Body of pancreas (tissue), 4 donors: ENCODE measurements at regions not wholly inside any gene's neighbourhood (a gene's known extent, or its start where the extent isn't known, plus 50 kb on each side); places are given as distances from the start of the nearest gene placed in this dataset.
"Not testable (repeated sequence)": the region's sequence is repeated elsewhere in the genome, so short reads cannot be mapped to it uniquely, and the experiment has no call there.

Experiments used
- CTCF ChIP-seq, 7 experiments: fragments of 450-650 bp in 4 of 7; fragments of 200-600 bp in 3 of 7; sonication (generic) in 3 of 7; IDR thresholded peaks; one replicate each; pipeline ENCODE4 v1.5.1; 2016 to 2019; ENCODE audit warnings: antibody characterized with exemption in 7 of 7
- POLR2A ChIP-seq, 3 donors: fragments of 450-650 bp; IDR thresholded peaks; one replicate each; pipeline ENCODE4 v1.6.1; 2016; ENCODE audit warnings: antibody characterized with exemption in 3 of 3, mild to moderate bottlenecking in 2 of 3

- TF ChIP-seq CTCF, POLR2A (IDR thresholded peaks at IDR 0.05): not testable (repeated sequence)
Measured at GRCh38 chr2:8348911-8349310, 332.9 kb upstream of the ID2 start.
